ENCODE measurements at regions not wholly inside any gene's neighbourhood (a gene's known extent, or its start where the extent isn't known, plus 50 kb on each side); places are given as distances from the start of the nearest gene placed in this dataset.
"Not testable (repeated sequence)": the region's sequence is repeated elsewhere in the genome, so short reads cannot be mapped to it uniquely, and the experiment has no call there.

DNA sequence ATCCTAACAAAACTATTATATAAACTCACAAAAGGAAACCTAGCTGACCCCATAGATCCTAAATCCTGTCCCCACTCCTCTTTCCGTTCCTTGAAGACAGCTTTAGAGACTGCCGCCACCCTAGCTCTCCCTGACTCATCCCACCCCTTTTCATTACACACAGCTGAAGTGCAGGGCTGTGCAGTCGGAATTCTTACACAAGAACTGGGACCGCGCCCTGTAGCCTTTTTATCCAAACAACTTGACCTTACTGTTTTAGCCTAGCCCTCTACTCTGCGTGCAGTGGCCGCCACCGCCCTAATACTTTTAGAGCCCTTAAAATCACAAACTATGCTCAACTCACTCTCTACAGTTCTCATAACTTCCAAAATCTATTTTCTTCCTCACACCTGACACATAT, 264.0 kb downstream of the SMARCA2 start:
- in situ Hi-C loops (cut with MboI; ENCODE audit: low sequenced_read_pairs in 4 of 4); H3K27me3 ChIP-seq; intact Hi-C loops (cut with DNase I; ENCODE audit: low total_unique reads); H3K4me1 ChIP-seq; H3K4me3 ChIP-seq; H3K36me3 ChIP-seq; DNase-seq; ATAC-seq; H3K9me3 ChIP-seq; H3K27ac ChIP-seq: not testable (repeated sequence)

DNA sequence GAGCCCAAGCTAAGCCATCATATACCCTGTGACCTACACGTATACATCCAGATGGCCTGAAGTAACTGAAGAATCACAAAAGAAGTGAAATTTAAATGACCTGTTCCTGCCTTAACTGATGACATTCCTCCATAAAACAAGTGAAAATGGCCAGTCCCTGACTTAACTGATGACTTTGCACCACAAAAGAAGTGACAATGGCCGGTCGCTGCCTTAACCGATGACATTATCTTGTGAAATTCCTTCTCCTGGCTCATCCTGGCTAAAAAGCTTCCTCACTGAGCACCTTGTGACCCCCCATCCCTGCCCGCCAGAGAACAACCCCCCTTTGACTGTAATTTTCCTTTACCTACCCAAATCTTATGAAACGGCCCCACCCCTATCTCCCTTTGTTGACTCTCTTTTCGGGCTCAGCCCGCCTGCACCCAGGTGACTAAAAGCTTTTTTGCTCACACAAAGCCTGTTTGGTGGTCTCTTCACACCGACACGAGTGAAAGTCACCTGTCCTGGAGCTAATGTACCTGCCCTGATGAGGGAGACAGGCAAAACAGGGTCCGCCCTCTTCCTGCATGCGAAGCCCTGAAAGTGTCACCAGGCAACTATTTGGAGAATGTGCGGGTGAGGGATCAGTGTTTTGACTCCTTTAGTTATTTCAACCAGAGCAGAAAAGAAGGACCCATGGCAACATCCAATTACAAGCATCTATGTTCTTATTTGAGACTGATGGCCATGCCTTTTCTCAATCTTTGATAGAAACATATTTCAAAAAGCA, 266.1 kb downstream of the SMARCA2 start:
- Histone ChIP-seq H3K27me3 (no peaks in the 10 kb centered on the region), H3K9me3 (no peaks in the 10 kb centered on the region), H3K4me1 (peaks cover 0 to 6% of the 10 kb centered on the region in 2 donors), H3K4me3 (no peak overlapping the region), H3K36me3 (no peaks in the 10 kb centered on the region), H3K27ac (no peak overlapping the region)
- in situ Hi-C loops (cut with MboI; ENCODE audit: low sequenced_read_pairs in 4 of 4) (no loop called here), intact Hi-C loops (cut with DNase I; ENCODE audit: low total_unique reads) (no loop called here)
- DNase-seq (no peak), ATAC-seq (no peak)
- TF ChIP-seq, protein P1, sequence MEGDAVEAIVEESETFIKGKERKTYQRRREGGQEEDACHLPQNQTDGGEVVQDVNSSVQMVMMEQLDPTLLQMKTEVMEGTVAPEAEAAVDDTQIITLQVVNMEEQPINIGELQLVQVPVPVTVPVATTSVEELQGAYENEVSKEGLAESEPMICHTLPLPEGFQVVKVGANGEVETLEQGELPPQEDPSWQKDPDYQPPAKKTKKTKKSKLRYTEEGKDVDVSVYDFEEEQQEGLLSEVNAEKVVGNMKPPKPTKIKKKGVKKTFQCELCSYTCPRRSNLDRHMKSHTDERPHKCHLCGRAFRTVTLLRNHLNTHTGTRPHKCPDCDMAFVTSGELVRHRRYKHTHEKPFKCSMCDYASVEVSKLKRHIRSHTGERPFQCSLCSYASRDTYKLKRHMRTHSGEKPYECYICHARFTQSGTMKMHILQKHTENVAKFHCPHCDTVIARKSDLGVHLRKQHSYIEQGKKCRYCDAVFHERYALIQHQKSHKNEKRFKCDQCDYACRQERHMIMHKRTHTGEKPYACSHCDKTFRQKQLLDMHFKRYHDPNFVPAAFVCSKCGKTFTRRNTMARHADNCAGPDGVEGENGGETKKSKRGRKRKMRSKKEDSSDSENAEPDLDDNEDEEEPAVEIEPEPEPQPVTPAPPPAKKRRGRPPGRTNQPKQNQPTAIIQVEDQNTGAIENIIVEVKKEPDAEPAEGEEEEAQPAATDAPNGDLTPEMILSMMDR (IDR thresholded peaks at IDR 0.05 in 4 of 5, conservative IDR thresholded peaks at IDR 0.05 in 1 of 5): no peak
- TF ChIP-seq POLR2A (IDR thresholded peaks at IDR 0.05): no peak

DNA sequence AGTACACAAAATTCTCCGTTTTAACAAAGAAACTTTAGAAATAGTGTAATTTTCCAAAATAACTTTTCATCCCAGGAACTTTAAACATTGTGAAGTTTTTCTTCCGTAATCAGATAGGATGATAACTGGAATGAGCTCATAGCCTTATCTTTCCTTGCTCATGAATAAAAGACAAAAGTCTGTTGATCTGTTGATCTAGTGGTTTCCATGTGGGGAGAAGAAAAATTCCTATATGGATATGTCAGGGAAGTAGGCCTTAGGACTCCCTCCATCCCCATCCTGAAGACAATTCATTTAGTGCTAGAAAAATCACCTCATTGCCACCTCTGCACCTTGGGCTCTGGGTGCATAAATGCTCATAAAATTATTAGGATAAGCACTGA, 266.6 kb downstream of the SMARCA2 start:
- in situ Hi-C loops (cut with MboI; ENCODE audit: low sequenced_read_pairs in 4 of 4): no loop called here
- H3K27ac ChIP-seq: no peak overlapping the region
- ATAC-seq (no peak), DNase-seq (no peak)
- intact Hi-C loops (cut with DNase I; ENCODE audit: low total_unique reads): no loop called here
- TF ChIP-seq, protein P1 (IDR thresholded peaks at IDR 0.05 in 4 of 5, conservative IDR thresholded peaks at IDR 0.05 in 1 of 5): no peak
- no peak for TF ChIP-seq POLR2A (IDR thresholded peaks at IDR 0.05)
- H3K4me1 ChIP-seq: peaks cover 0 to 6% of the 10 kb centered on the region in 2 donors
- no peaks in the 10 kb centered on the region for H3K9me3 ChIP-seq
- H3K36me3 ChIP-seq: no peaks in the 10 kb centered on the region
- H3K4me3 ChIP-seq: no peak overlapping the region
- H3K27me3 ChIP-seq: no peaks in the 10 kb centered on the region

DNA sequence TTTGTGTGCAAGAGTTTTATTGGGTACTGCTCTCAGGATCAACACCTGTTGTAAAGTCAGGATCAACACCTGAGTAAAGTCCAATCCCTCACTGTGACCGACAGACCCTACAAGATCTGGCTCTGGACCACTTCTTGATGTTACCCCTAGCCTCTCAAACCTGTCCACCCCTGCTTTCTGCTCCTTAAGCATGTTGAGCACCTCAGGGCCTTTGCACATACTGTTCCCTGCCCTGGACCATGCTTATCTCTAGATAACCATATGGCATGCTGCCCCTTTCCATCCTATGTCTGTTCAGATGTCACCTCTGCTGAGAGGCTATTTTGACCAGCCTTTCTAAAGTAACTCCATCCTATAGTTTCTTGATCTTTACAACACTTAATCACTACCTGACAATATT, 269.6 kb downstream of the SMARCA2 start:
- no peaks in the 10 kb centered on the region for H3K9me3 ChIP-seq
- H3K4me3 ChIP-seq: no peak overlapping the region
- peaks cover 0 to 6% of the 10 kb centered on the region in 2 donors for H3K4me1 ChIP-seq
- no peak for ATAC-seq
- no peaks in the 10 kb centered on the region for H3K27me3 ChIP-seq
- in situ Hi-C loops (cut with MboI; ENCODE audit: low sequenced_read_pairs in 4 of 4): no loop called here
- intact Hi-C loops (cut with DNase I; ENCODE audit: low total_unique reads): no loop called here
- DNase-seq: no peak
- H3K36me3 ChIP-seq: no peaks in the 10 kb centered on the region
- TF ChIP-seq, protein P1 (IDR thresholded peaks at IDR 0.05 in 4 of 5, conservative IDR thresholded peaks at IDR 0.05 in 1 of 5): no peak
- no peak for TF ChIP-seq POLR2A (IDR thresholded peaks at IDR 0.05)
- H3K27ac ChIP-seq: no peak overlapping the region

DNA sequence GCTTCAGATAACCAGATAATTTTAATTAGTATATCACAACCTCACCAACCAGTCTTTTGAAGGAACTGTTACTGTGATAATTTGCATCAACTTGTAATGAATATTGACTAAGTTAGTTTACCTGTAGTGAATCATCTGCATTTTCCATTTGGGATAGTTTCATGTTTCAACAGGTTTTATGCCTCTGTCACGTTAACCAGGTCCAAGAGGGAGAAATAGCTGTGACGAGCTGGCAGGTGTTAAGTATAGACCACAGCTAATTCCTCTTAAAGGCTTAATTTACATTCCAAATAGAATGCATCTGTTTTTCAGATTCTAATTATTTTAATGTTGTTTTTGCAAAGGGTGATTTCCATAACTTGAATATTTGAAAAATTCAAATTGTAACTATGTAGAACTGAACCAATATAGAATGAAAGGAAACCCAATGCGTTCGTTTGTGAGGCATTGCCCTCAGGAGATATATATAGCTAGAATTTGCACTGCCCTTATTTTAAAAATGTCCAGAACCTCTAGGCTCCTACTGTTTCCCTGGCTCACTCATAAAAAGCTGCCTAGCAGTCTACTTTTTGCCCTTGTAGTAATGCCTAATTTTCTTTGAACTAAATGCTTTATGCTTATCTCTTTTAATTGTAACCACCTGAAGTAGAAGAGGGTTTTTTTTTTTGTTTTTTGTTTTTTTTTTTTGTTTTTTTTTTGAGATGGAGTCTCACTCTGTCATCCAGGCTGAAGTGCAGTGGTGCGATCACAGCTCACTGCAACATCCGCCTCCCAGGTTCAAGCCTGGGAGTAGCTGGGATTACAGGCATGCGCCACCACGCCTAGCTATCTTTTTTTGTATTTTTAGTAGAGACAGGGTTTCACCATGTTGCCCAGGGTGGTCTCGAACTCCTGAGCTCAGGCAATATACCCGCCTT, 270.5 kb downstream of the SMARCA2 start:
- Histone ChIP-seq H3K27ac (no peak overlapping the region), H3K9me3 (no peaks in the 10 kb centered on the region), H3K27me3 (no peaks in the 10 kb centered on the region), H3K36me3 (no peaks in the 10 kb centered on the region), H3K4me3 (no peak overlapping the region), H3K4me1 (peaks cover 0 to 6% of the 10 kb centered on the region in 2 donors)
- DNase-seq (no peak), ATAC-seq (no peak)
- TF ChIP-seq, protein P1 (IDR thresholded peaks at IDR 0.05 in 4 of 5, conservative IDR thresholded peaks at IDR 0.05 in 1 of 5): no peak
- no peak for TF ChIP-seq POLR2A (IDR thresholded peaks at IDR 0.05)
- in situ Hi-C loops (cut with MboI; ENCODE audit: low sequenced_read_pairs in 4 of 4): no loop called here
- intact Hi-C loops (cut with DNase I; ENCODE audit: low total_unique reads): no loop called here

Data from gastrocnemius medialis (tissue), 4 donors.